SK-N-SH (cell line): ENCODE measurements at regions not wholly inside any gene's neighbourhood (a gene's known extent, or its start where the extent isn't known, plus 50 kb on each side); places are given as distances from the start of the nearest gene placed in this dataset.

Experiments
- CTCF ChIA-PET: fragments of 300-600, 350-600 bp; formaldehyde crosslinking; extraction: SDS; loops from one replicate; lab custom pipeline; 2021; lab: Yijun Ruan, JAX
- POLR2A ChIA-PET: fragments of 350-600 bp; sonication (Branson Sonifier 250); formaldehyde crosslinking; extraction: SDS; loops from one replicate; lab custom pipeline; 2020; ENCODE audit warnings: antibody characterized with exemption, inconsistent platforms; lab: Yijun Ruan, JAX
- DNase-seq: peaks from one replicate; pipeline ENCODE4 v3.0.0; 2012
- H2AFZ ChIP-seq: fragments of 200-600 bp; sonication (generic); 2 replicates; pipeline ENCODE4 v1.8.1; 2016; ENCODE audit warnings: antibody characterized with exemption, mild to moderate bottlenecking, low read depth
- H3F3A ChIP-seq: fragments of 200-600 bp; sonication (generic); replicated peaks from 2 replicates; pipeline ENCODE3; 2016; ENCODE audit warnings: antibody characterized with exemption, mild to moderate bottlenecking; ENCODE audit not compliant: insufficient read depth
- H3K27ac ChIP-seq, 2 experiments: fragments of 200-500 bp in 1 of 2; fragments of 200-600 bp in 1 of 2; sonication (Bioruptor generic) in 1 of 2; sonication (generic), shearing (Covaris generic) in 1 of 2; 2 replicates each; pipeline versions ENCODE4 v1.5.1 to v1.6.1; 2014 to 2016; ENCODE audit warnings: low read depth in 2 of 2, inconsistent platforms in 1 of 2, low read length in 1 of 2, mild to moderate bottlenecking in 1 of 2, mixed read lengths in 1 of 2
- H3K27me3 ChIP-seq: fragments of 200-600 bp; sonication (generic), shearing (Covaris generic); 2 replicates; pipeline ENCODE4 v1.6.1; 2016; ENCODE audit warnings: mixed run types; ENCODE audit not compliant: insufficient read depth
- H3K36me3 ChIP-seq, 2 experiments: fragments of 200-500 bp in 1 of 2; fragments of 200-600 bp in 1 of 2; sonication (Bioruptor generic) in 1 of 2; sonication (generic) in 1 of 2; replicated peaks in 1 of 2; 2 replicates each; pipeline versions ENCODE3 to v1.5.1; 2014 to 2016; ENCODE audit warnings: low read length in 1 of 2, mild to moderate bottlenecking in 1 of 2; ENCODE audit not compliant: insufficient read depth in 2 of 2, control insufficient read depth in 1 of 2
- H3K4me1 ChIP-seq, 2 experiments: fragments of 200-500 bp in 1 of 2; fragments of 200-600 bp in 1 of 2; sonication (Bioruptor generic) in 1 of 2; sonication (generic), shearing (Covaris generic) in 1 of 2; 2 replicates each; pipeline versions ENCODE4 v1.5.1 to v1.6.1; 2014 to 2016; ENCODE audit warnings: low read depth in 1 of 2, low read length in 1 of 2, mixed run types in 1 of 2; ENCODE audit not compliant: insufficient read depth in 2 of 2, control insufficient read depth in 1 of 2
- H3K4me2 ChIP-seq: fragments of 200-600 bp; sonication (generic), shearing (Covaris generic); 2 replicates; pipeline ENCODE4 v1.6.1; 2017; ENCODE audit warnings: mixed run types
- H3K4me3 ChIP-seq, 2 experiments: fragments of 200-500 bp in 1 of 2; fragments of 200-600 bp in 1 of 2; sonication (Bioruptor generic) in 1 of 2; sonication (generic), shearing (Covaris generic) in 1 of 2; 2 replicates each; pipeline versions ENCODE4 v1.5.1 to v1.8.1; 2014 to 2016; ENCODE audit warnings: low read depth in 2 of 2, inconsistent platforms in 1 of 2, low read length in 1 of 2, mild to moderate bottlenecking in 1 of 2, mixed read lengths in 1 of 2, moderate library complexity in 1 of 2
- H3K79me2 ChIP-seq: fragments of 200-600 bp; sonication (generic); 2 replicates; pipeline ENCODE4 v1.8.1; 2017; ENCODE audit warnings: mild to moderate bottlenecking; ENCODE audit not compliant: insufficient read depth
- H3K9ac ChIP-seq: fragments of 200-600 bp; sonication (generic); 2 replicates; pipeline ENCODE4 v1.6.1; 2017; ENCODE audit warnings: mixed run types
- H3K9me2 ChIP-seq: fragments of 200-600 bp; sonication (generic); 2 replicates; pipeline ENCODE4 v1.6.1; 2017; ENCODE audit warnings: mixed run types
- H3K9me3 ChIP-seq: fragments of 200-600 bp; sonication (generic); 2 replicates; pipeline ENCODE4 v1.6.1; 2017; ENCODE audit warnings: mixed run types, mild to moderate bottlenecking, moderate library complexity
- H4K20me1 ChIP-seq: fragments of 200-600 bp; sonication (generic); 2 replicates; pipeline ENCODE4 v1.6.1; 2017; ENCODE audit warnings: mild to moderate bottlenecking, mixed run types; ENCODE audit not compliant: insufficient read depth
- CHD2 ChIP-seq: fragments of 150-350 bp; IDR thresholded peaks from 2 replicates; pipeline ENCODE4 v1.6.1; 2018; ENCODE audit warnings: low read length; ENCODE audit not compliant: partially characterized antibody
- CTCF ChIP-seq: fragments of 200-600 bp; sonication (generic); IDR thresholded peaks from 2 replicates; pipeline ENCODE4 v1.6.1; 2017; ENCODE audit warnings: antibody characterized with exemption, mild to moderate bottlenecking, moderate library complexity
- ELF1 ChIP-seq: IDR thresholded peaks from 2 replicates; pipeline ENCODE4 v1.4.0; 2012
- EP300 ChIP-seq, 2 experiments: IDR thresholded peaks; 2 replicates each; pipeline versions ENCODE4 v1.4.0 to v1.6.1; 2012; ENCODE audit warnings: borderline replicate concordance in 1 of 2, low read depth in 1 of 2, low read length in 1 of 2
- FOXM1 ChIP-seq: IDR thresholded peaks from 2 replicates; pipeline ENCODE4 v1.4.0; 2012; ENCODE audit warnings: low read depth, mild to moderate bottlenecking
- GABPA ChIP-seq: IDR thresholded peaks from 2 replicates; pipeline ENCODE4 v1.4.0; 2012; ENCODE audit warnings: low read depth, mild to moderate bottlenecking
- GATA2 ChIP-seq: sonication (generic); formaldehyde crosslinking; IDR thresholded peaks from 2 replicates; pipeline ENCODE4 v1.5.0; 2020; ENCODE audit warnings: mild to moderate bottlenecking, missing genetic modification reagents
- JUND ChIP-seq: IDR thresholded peaks from 2 replicates; pipeline ENCODE4 v1.4.0; 2012
- MEF2A ChIP-seq: IDR thresholded peaks from 2 replicates; pipeline ENCODE4 v1.4.0; 2012; ENCODE audit warnings: low read depth, borderline replicate concordance
- MXI1 ChIP-seq: IDR thresholded peaks from 2 replicates; pipeline ENCODE4 v1.6.1; 2012; ENCODE audit warnings: mild to moderate bottlenecking, low read depth, low read length, improper control_type of control experiment
- PBX3 ChIP-seq: IDR thresholded peaks from 2 replicates; pipeline ENCODE4; 2012
- RAD21 ChIP-seq: IDR thresholded peaks from 2 replicates; pipeline ENCODE4 v1.6.1; 2012; ENCODE audit warnings: mild to moderate bottlenecking, low read length
- RFX5 ChIP-seq: IDR thresholded peaks from 2 replicates; pipeline ENCODE4 v1.6.1; 2012; ENCODE audit warnings: mild to moderate bottlenecking, improper control_type of control experiment, low read length
- RXRA ChIP-seq: IDR thresholded peaks from 2 replicates; pipeline ENCODE4 v1.4.0; 2012; ENCODE audit warnings: low read depth, mild to moderate bottlenecking, borderline replicate concordance
- SIN3A ChIP-seq: IDR thresholded peaks from 2 replicates; pipeline ENCODE4 v1.6.1; 2012; ENCODE audit warnings: low read depth, mild to moderate bottlenecking, low read length, moderate library complexity, borderline replicate concordance
- TAF1 ChIP-seq: IDR thresholded peaks from 2 replicates; pipeline ENCODE4 v1.6.1; 2012; ENCODE audit warnings: low read depth, mild to moderate bottlenecking, low read length, moderate library complexity, borderline replicate concordance
- TCF12 ChIP-seq: IDR thresholded peaks from 2 replicates; pipeline ENCODE4 v1.4.0; 2012
- TEAD4 ChIP-seq: IDR thresholded peaks from 2 replicates; pipeline ENCODE4 v1.4.0; 2012; ENCODE audit warnings: mild to moderate bottlenecking, borderline replicate concordance; ENCODE audit not compliant: insufficient read depth
- USF1 ChIP-seq: IDR thresholded peaks from 2 replicates; pipeline ENCODE4 v1.4.0; 2012; ENCODE audit warnings: low read depth, borderline replicate concordance
- WGBS: methylation state at CpG from one replicate; pipeline ENCODE4 v1.1.6; 2017; ENCODE audit warnings: low lambda C conversion rate; 5-methylcytosine and 5-hydroxymethylcytosine counted together
- TF ChIP-seq, protein P1 (sequence below): IDR thresholded peaks from 2 replicates; pipeline ENCODE4 v1.4.0; 2012; ENCODE audit warnings: low read depth, borderline replicate concordance

DNA sequence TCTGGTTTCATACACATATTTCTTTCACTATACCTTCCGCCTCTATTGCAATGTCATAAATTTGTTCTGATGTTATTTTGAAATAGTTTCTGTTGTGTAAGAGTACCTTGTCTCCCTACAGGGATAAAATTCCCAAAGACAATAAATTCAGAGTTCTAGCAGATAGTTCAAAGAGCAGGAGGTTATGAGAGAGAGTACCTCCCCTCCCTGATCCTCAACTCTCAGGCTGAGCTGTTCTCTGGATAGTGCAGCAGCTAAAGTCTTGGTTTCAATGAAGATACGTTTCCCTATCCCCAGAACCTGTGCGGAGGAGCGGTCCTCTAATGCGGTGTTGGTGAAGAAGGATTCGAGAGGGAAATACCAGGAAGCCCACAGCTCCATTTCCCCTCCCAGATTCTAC, 190.2 kb upstream of the CPHXL start:
- Histone ChIP-seq H3K4me1 (no peaks in the 10 kb centered on the region), H4K20me1 (no peaks in the 10 kb centered on the region), H3K4me2 (no peak overlapping the region), H3K9me2 (no peaks in the 10 kb centered on the region), H3K79me2 (no peaks in the 10 kb centered on the region), H3F3A (no peaks in the 10 kb centered on the region), H3K9me3 (no peaks in the 10 kb centered on the region), H2AFZ (no peak overlapping the region), H3K9ac (no peak overlapping the region), H3K27ac (no peak overlapping the region), H3K27me3 (no peaks in the 10 kb centered on the region), H3K4me3 (no peak overlapping the region), H3K36me3 (no peaks in the 10 kb centered on the region)
- POLR2A ChIA-PET: no interaction called here
- DNase-seq: no peak
- CTCF ChIA-PET: no interaction called here
- no peak for TF ChIP-seq TCF12
- TF ChIP-seq MXI1: no peak
- no peak for TF ChIP-seq FOXM1
- no peak for TF ChIP-seq CHD2
- TF ChIP-seq ELF1: no peak
- TF ChIP-seq RXRA: no peak
- no peak for TF ChIP-seq CTCF
- TF ChIP-seq RAD21: no peak
- TF ChIP-seq GABPA: no peak
- TF ChIP-seq PBX3: no peak
- no peak for TF ChIP-seq EP300 (IDR thresholded peaks at IDR 0.05; ENCODE audit: borderline replicate concordance in 1 of 2, low read depth in 1 of 2, low read length in 1 of 2)
- no peak for TF ChIP-seq USF1
- no peak for TF ChIP-seq TAF1
- no peak for TF ChIP-seq RFX5
- no peak for TF ChIP-seq JUND
- no peak for TF ChIP-seq GATA2 (CRISPR knock-in tag)
- TF ChIP-seq, protein P1, sequence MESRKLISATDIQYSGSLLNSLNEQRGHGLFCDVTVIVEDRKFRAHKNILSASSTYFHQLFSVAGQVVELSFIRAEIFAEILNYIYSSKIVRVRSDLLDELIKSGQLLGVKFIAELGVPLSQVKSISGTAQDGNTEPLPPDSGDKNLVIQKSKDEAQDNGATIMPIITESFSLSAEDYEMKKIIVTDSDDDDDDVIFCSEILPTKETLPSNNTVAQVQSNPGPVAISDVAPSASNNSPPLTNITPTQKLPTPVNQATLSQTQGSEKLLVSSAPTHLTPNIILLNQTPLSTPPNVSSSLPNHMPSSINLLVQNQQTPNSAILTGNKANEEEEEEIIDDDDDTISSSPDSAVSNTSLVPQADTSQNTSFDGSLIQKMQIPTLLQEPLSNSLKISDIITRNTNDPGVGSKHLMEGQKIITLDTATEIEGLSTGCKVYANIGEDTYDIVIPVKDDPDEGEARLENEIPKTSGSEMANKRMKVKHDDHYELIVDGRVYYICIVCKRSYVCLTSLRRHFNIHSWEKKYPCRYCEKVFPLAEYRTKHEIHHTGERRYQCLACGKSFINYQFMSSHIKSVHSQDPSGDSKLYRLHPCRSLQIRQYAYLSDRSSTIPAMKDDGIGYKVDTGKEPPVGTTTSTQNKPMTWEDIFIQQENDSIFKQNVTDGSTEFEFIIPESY: no peak
- TF ChIP-seq MEF2A: no peak
- TF ChIP-seq SIN3A: no peak
- no peak for TF ChIP-seq TEAD4
- TF ChIP-seq, all 33 proteins: peak for 0
- WGBS: 57% methylated on average over 6 of the region's 6 CpGs
